ENCODE measurements at regions not wholly inside any gene's neighbourhood (a gene's known extent, or its start where the extent isn't known, plus 50 kb on each side); places are given as distances from the start of the nearest gene placed in this dataset.

DNA sequence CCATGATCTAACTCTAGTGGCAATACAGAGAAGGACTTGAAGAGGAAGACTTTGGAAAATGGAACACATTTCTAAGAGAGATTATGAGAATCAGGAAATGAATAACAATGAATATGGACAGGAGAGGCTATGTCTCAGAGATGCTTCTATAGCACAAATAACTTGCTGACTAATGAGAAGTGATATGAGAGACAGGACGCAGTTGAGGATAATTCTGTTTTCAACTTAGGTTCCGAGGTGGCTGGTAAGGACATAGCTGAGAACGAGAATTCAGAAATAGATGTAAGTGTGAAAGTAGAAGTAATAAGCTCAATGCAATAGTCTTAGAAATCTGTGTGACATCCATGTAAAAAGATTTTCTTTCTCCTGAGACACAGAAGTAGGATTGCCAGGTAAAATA is 358.1 kb upstream of the GRAMD2B start:
- TF ChIP-seq, protein P1, sequence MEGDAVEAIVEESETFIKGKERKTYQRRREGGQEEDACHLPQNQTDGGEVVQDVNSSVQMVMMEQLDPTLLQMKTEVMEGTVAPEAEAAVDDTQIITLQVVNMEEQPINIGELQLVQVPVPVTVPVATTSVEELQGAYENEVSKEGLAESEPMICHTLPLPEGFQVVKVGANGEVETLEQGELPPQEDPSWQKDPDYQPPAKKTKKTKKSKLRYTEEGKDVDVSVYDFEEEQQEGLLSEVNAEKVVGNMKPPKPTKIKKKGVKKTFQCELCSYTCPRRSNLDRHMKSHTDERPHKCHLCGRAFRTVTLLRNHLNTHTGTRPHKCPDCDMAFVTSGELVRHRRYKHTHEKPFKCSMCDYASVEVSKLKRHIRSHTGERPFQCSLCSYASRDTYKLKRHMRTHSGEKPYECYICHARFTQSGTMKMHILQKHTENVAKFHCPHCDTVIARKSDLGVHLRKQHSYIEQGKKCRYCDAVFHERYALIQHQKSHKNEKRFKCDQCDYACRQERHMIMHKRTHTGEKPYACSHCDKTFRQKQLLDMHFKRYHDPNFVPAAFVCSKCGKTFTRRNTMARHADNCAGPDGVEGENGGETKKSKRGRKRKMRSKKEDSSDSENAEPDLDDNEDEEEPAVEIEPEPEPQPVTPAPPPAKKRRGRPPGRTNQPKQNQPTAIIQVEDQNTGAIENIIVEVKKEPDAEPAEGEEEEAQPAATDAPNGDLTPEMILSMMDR (IDR thresholded peaks at IDR 0.05) = no peak
- no peak for TF ChIP-seq POLR2A (IDR thresholded peaks at IDR 0.05)
